ENCODE measurements at regions not wholly inside any gene's neighbourhood (a gene's known extent, or its start where the extent isn't known, plus 50 kb on each side); places are given as distances from the start of the nearest gene placed in this dataset.

- TF ChIP-seq, protein P1, sequence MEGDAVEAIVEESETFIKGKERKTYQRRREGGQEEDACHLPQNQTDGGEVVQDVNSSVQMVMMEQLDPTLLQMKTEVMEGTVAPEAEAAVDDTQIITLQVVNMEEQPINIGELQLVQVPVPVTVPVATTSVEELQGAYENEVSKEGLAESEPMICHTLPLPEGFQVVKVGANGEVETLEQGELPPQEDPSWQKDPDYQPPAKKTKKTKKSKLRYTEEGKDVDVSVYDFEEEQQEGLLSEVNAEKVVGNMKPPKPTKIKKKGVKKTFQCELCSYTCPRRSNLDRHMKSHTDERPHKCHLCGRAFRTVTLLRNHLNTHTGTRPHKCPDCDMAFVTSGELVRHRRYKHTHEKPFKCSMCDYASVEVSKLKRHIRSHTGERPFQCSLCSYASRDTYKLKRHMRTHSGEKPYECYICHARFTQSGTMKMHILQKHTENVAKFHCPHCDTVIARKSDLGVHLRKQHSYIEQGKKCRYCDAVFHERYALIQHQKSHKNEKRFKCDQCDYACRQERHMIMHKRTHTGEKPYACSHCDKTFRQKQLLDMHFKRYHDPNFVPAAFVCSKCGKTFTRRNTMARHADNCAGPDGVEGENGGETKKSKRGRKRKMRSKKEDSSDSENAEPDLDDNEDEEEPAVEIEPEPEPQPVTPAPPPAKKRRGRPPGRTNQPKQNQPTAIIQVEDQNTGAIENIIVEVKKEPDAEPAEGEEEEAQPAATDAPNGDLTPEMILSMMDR (conservative IDR thresholded peaks at IDR 0.05): no peak
- no peak for TF ChIP-seq EZH2 (IDR thresholded peaks at IDR 0.05; ENCODE audit: low read depth)
These were observed 946.3 kb downstream of the KCNJ2 start for GRCh38 chr17:71115669-71115972.

Measured in PC-9 (cell line).